ENCODE measurements at regions not wholly inside any gene's neighbourhood (a gene's known extent, or its start where the extent isn't known, plus 50 kb on each side); places are given as distances from the start of the nearest gene placed in this dataset.

GRCh38 chr20:52448513-52449232, 257.1 kb upstream of the ZFP64 start:
- no peak for DNase-seq (ENCODE audit: low read depth)
- TF ChIP-seq, protein P1, sequence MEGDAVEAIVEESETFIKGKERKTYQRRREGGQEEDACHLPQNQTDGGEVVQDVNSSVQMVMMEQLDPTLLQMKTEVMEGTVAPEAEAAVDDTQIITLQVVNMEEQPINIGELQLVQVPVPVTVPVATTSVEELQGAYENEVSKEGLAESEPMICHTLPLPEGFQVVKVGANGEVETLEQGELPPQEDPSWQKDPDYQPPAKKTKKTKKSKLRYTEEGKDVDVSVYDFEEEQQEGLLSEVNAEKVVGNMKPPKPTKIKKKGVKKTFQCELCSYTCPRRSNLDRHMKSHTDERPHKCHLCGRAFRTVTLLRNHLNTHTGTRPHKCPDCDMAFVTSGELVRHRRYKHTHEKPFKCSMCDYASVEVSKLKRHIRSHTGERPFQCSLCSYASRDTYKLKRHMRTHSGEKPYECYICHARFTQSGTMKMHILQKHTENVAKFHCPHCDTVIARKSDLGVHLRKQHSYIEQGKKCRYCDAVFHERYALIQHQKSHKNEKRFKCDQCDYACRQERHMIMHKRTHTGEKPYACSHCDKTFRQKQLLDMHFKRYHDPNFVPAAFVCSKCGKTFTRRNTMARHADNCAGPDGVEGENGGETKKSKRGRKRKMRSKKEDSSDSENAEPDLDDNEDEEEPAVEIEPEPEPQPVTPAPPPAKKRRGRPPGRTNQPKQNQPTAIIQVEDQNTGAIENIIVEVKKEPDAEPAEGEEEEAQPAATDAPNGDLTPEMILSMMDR (conservative IDR thresholded peaks at IDR 0.05; ENCODE audit: low read depth, low read length) = no peak
- no peak overlapping the region for H3K4me3 ChIP-seq (ENCODE audit: low read length)

- H3K4me3 ChIP-seq (ENCODE audit: low read length) = no peak overlapping the region
- no peak for DNase-seq (ENCODE audit: low read depth)
- TF ChIP-seq, protein P1 (conservative IDR thresholded peaks at IDR 0.05; ENCODE audit: low read depth, low read length) = no peak
Measured at GRCh38 chr20:52447225-52447551, 255.6 kb upstream of the ZFP64 start.

DNA sequence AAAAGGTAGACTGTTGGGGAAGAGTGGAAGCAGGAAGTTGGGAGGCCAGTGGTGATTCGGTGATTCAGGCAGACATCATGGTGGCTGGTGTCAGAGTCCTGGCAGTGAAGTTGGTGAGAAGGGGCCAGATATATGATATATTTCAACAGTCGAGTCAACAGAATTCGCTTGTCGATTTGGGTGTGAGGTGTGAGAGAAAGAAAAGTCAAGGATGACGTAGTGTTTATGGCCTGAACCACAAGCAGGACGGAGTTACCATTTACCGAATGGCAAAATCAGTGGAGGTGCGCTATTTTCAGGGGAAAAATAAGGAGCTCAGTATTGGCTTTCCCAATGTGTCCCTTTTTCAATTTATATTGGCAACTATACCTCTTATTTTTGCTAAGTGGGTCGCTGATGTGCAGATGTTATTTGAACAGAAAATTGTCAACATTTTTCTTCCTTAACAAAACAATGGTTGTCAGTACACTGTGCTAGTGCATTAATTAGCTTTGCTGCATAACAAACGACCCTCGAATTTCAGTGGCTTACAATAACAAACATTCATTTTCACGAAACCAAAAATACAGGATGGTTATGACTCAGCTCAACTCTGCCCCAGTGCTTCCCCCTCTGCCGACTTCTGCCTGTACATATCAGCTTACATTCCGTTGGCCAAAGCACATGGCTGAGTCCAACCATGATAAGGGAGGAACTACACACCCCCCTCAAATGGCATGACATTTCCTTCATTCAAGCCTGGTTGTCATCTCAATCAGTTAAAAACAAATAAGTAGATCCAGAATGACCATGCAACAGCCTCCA, 255.0 kb upstream of the ZFP64 start:
- DNase-seq (ENCODE audit: low read depth) = no peak
- TF ChIP-seq, protein P1 (conservative IDR thresholded peaks at IDR 0.05; ENCODE audit: low read depth, low read length) = no peak
- H3K4me3 ChIP-seq (ENCODE audit: low read length) = no peak overlapping the region

DNA sequence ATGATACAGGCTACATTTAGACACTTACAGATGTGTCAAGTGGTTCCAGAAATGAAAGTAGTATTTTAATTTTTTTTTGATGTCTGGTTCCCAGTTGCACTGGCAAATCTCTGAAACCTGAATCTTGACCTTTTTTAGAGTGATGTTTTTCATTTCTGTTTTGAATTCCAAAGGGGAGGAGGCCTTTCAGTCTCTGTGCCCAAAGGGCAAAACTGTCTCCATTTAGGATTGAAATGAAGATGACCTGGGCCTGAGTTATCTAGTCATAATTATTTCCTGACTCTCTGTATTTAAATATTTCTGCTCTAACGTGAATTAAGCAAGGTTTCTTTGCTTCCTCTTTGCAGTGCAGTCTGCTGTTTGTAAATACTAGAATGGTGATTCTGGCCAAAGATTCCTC, 252.9 kb upstream of the ZFP64 start:
- H3K4me3 ChIP-seq (ENCODE audit: low read length) = no peak overlapping the region
- DNase-seq (ENCODE audit: low read depth) = no peak
- TF ChIP-seq, protein P1 (conservative IDR thresholded peaks at IDR 0.05; ENCODE audit: low read depth, low read length) = no peak

- H3K4me3 ChIP-seq (ENCODE audit: low read length) = no peak overlapping the region
- TF ChIP-seq, protein P1 (conservative IDR thresholded peaks at IDR 0.05; ENCODE audit: low read depth, low read length) = no peak
- DNase-seq (ENCODE audit: low read depth) = no peak
Measured at GRCh38 chr20:52443874-52444273, 252.3 kb upstream of the ZFP64 start.

GRCh38 chr20:52441710-52442109, 250.1 kb upstream of the ZFP64 start:
- H3K4me3 ChIP-seq (ENCODE audit: low read length) = no peak overlapping the region
- TF ChIP-seq, protein P1 (conservative IDR thresholded peaks at IDR 0.05; ENCODE audit: low read depth, low read length) = no peak
- no peak for DNase-seq (ENCODE audit: low read depth)

GRCh38 chr20:52439375-52439774, 247.8 kb upstream of the ZFP64 start:
- DNase-seq (ENCODE audit: low read depth) = no peak
- TF ChIP-seq, protein P1 (conservative IDR thresholded peaks at IDR 0.05; ENCODE audit: low read depth, low read length) = no peak
- no peak overlapping the region for H3K4me3 ChIP-seq (ENCODE audit: low read length)
